ENCODE measurements at regions not wholly inside any gene's neighbourhood (a gene's known extent, or its start where the extent isn't known, plus 50 kb on each side); places are given as distances from the start of the nearest gene placed in this dataset.
A peak's percentile ranks its signal among the peaks of the same experiment; 100 is the strongest.

GRCh38 chr6:40249935-40250334, 315.7 kb upstream of the MOCS1 start:
- Histone ChIP-seq H3K9me3 (ENCODE audit: control insufficient read depth in 2 of 3, low read length in 3 of 3) (no peaks in the 10 kb centered on the region), H3K27me3 (ENCODE audit: control insufficient read depth in 2 of 2, insufficient read depth in 2 of 2, low read length in 2 of 2) (no peaks in the 10 kb centered on the region), H3K36me3 (ENCODE audit: control insufficient read depth in 2 of 3, insufficient read depth in 3 of 3, low read length in 3 of 3) (no peaks in the 10 kb centered on the region), H3K4me3 (ENCODE audit: low read length) (no peak overlapping the region), H3K4me1 (ENCODE audit: control insufficient read depth in 2 of 2, insufficient read depth in 2 of 2, low read length in 2 of 2) (no peaks in the 10 kb centered on the region), H3K27ac (ENCODE audit: low read depth, low read length) (no peak overlapping the region)
- DNase-seq (no peak), ATAC-seq (no peak)
- Mint-ChIP-seq H3K4me3 (no peak overlapping the region), H3K27me3 (peaks cover 6 to 17% (median 15%) of the 10 kb centered on the region in 5 donors), H3K36me3 (no peaks in the 10 kb centered on the region), H3K27ac (no peak overlapping the region), H3K9me3 (peaks cover 0 to 1% (median 0%) of the 10 kb centered on the region in 11 donors), H3K4me1 (no peaks in the 10 kb centered on the region)
- intact Hi-C loops (cut with micrococcal nuclease) = no loop called here
- CTCF ChIA-PET = no interaction called here
- POLR2A ChIA-PET = no interaction called here

DNA sequence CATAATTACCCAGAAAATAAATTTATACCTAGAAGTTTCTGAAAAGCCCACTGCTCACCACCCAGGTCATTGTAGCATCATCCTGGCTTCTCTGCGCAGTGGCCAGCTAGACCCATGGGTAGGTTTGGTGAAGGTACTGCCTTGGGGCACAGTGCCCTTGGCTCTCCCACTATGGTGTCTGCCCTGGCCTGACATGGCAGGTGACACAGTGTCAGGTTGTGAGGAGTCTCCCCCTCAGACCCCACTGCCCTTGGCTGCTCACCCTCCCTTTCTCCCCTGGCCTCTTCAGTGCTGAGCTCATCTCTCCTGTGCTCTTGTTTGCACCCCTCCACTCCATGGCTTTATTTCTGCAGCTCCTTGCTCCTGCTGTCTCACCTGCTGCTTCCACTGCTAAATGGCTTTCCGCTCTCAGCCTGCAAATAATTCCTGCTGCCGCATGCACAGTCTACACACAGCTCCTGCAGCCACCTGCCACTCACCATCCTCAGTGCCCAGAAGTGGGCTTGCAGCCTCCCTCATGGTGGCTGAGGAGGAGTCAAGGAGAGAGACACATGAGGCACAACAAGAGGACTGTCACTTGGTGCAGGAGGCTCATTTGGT, 313.4 kb upstream of the MOCS1 start:
- Histone ChIP-seq H3K9me3 (ENCODE audit: control insufficient read depth in 2 of 3, low read length in 3 of 3) (no peaks in the 10 kb centered on the region), H3K27me3 (ENCODE audit: control insufficient read depth in 2 of 2, insufficient read depth in 2 of 2, low read length in 2 of 2) (no peaks in the 10 kb centered on the region), H3K27ac (ENCODE audit: low read depth, low read length) (no peak overlapping the region), H3K4me1 (ENCODE audit: control insufficient read depth in 2 of 2, insufficient read depth in 2 of 2, low read length in 2 of 2) (no peaks in the 10 kb centered on the region), H3K4me3 (ENCODE audit: low read length) (no peak overlapping the region), H3K36me3 (ENCODE audit: control insufficient read depth in 2 of 3, insufficient read depth in 3 of 3, low read length in 3 of 3) (no peaks in the 10 kb centered on the region)
- Mint-ChIP-seq H3K27me3 (peaks cover 6 to 23% (median 17%) of the 10 kb centered on the region in 5 donors), H3K4me3 (no peak overlapping the region), H3K9me3 (peaks cover 0 to 6% (median 0%) of the 10 kb centered on the region in 11 donors), H3K27ac (no peak overlapping the region), H3K4me1 (no peaks in the 10 kb centered on the region), H3K36me3 (no peaks in the 10 kb centered on the region)
- intact Hi-C loops (cut with micrococcal nuclease) = no loop called here
- ATAC-seq = no peak
- ChIA-PET CTCF (no interaction called here), POLR2A (no interaction called here)
- no peak for DNase-seq

DNA sequence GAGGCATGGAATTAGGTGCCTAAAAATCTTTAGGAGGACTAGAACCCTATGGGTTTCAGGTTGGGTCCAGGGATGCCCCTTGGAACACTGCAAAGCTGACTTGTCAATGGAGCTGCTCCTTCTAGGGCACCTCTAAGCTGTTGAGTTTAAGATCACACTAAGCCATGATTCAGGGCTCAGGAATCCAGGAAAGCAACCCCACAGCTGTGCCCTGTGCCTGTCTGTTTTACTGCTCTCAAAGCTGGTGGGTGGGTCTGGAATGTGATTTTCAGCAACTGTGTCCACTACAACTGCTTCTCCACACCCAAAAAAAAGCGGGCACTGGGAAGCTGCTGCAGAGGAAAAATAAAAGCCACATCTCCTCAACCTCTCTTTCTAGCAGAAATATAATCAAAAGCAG, 310.4 kb upstream of the MOCS1 start:
- no peak overlapping the region for H3K27ac Mint-ChIP-seq
- Histone ChIP-seq H3K4me3 (ENCODE audit: low read length) (no peak overlapping the region), H3K27ac (ENCODE audit: low read depth, low read length) (no peak overlapping the region), H3K4me1 (ENCODE audit: control insufficient read depth in 2 of 2, insufficient read depth in 2 of 2, low read length in 2 of 2) (no peaks in the 10 kb centered on the region), H3K27me3 (ENCODE audit: control insufficient read depth in 2 of 2, insufficient read depth in 2 of 2, low read length in 2 of 2) (no peaks in the 10 kb centered on the region), H3K36me3 (ENCODE audit: control insufficient read depth in 2 of 3, insufficient read depth in 3 of 3, low read length in 3 of 3) (no peaks in the 10 kb centered on the region), H3K9me3 (ENCODE audit: control insufficient read depth in 2 of 3, low read length in 3 of 3) (no peaks in the 10 kb centered on the region)
- ATAC-seq (no peak), DNase-seq (no peak)
- intact Hi-C loops (cut with micrococcal nuclease) = no loop called here
- H3K4me1 Mint-ChIP-seq = no peaks in the 10 kb centered on the region
- POLR2A ChIA-PET = no interaction called here
- no peaks in the 10 kb centered on the region for H3K36me3 Mint-ChIP-seq
- peaks cover 6 to 31% (median 12%) of the 10 kb centered on the region in 5 donors for H3K27me3 Mint-ChIP-seq
- CTCF ChIA-PET = no interaction called here
- H3K9me3 Mint-ChIP-seq = peaks cover 2 to 16% (median 5%) of the 10 kb centered on the region in 11 donors
- H3K4me3 Mint-ChIP-seq = no peak overlapping the region

DNA sequence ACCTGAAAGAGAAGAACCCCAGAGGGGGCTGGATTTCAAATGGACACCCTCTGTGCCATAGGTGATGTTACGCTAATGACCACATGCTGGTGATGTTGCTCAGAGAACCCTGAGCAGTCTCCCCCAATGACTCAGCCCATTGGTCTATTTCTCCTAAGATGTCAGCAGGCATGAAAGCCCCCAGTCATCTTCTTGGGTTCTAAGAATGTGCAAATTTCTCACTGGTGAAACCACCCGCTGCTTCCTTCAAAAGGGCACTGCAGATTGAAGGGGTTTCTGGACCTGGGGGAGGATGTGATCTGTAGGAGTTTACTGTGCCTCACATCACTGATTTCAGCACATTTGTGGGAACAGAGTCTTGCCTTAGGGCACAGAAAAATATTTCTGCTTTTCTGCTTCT, 298.4 kb upstream of the MOCS1 start:
- Histone ChIP-seq H3K36me3 (ENCODE audit: control insufficient read depth in 2 of 3, insufficient read depth in 3 of 3, low read length in 3 of 3) (no peaks in the 10 kb centered on the region), H3K4me1 (ENCODE audit: control insufficient read depth in 2 of 2, insufficient read depth in 2 of 2, low read length in 2 of 2) (no peaks in the 10 kb centered on the region), H3K9me3 (ENCODE audit: control insufficient read depth in 2 of 3, low read length in 3 of 3) (no peaks in the 10 kb centered on the region), H3K4me3 (ENCODE audit: low read length) (no peak overlapping the region), H3K27me3 (ENCODE audit: control insufficient read depth in 2 of 2, insufficient read depth in 2 of 2, low read length in 2 of 2) (no peaks in the 10 kb centered on the region), H3K27ac (ENCODE audit: low read depth, low read length) (no peak overlapping the region)
- peaks cover 1 to 27% (median 15%) of the 10 kb centered on the region in 5 donors for H3K27me3 Mint-ChIP-seq
- ATAC-seq (no peak), DNase-seq (no peak)
- peaks cover 4 to 13% (median 8%) of the 10 kb centered on the region in 11 donors for H3K9me3 Mint-ChIP-seq
- H3K4me3 Mint-ChIP-seq = no peak overlapping the region
- no peaks in the 10 kb centered on the region for H3K4me1 Mint-ChIP-seq
- CTCF ChIA-PET = no interaction called here
- intact Hi-C loops (cut with micrococcal nuclease) = no loop called here
- H3K27ac Mint-ChIP-seq = no peak overlapping the region
- H3K36me3 Mint-ChIP-seq = peaks cover 0 to 5% (median 0%) of the 10 kb centered on the region in 5 donors
- POLR2A ChIA-PET = no interaction called here

GRCh38 chr6:40227735-40228134, 293.5 kb upstream of the MOCS1 start:
- ATAC-seq = no peak
- H3K27ac Mint-ChIP-seq = no peak overlapping the region
- no peaks in the 10 kb centered on the region for H3K4me1 Mint-ChIP-seq
- peaks cover 0 to 20% (median 5%) of the 10 kb centered on the region in 11 donors for H3K9me3 Mint-ChIP-seq
- Histone ChIP-seq H3K9me3 (ENCODE audit: control insufficient read depth in 2 of 3, low read length in 3 of 3) (no peaks in the 10 kb centered on the region), H3K4me3 (ENCODE audit: low read length) (no peak overlapping the region), H3K27ac (ENCODE audit: low read depth, low read length) (no peak overlapping the region), H3K27me3 (ENCODE audit: control insufficient read depth in 2 of 2, insufficient read depth in 2 of 2, low read length in 2 of 2) (no peaks in the 10 kb centered on the region), H3K4me1 (ENCODE audit: control insufficient read depth in 2 of 2, insufficient read depth in 2 of 2, low read length in 2 of 2) (no peaks in the 10 kb centered on the region), H3K36me3 (ENCODE audit: control insufficient read depth in 2 of 3, insufficient read depth in 3 of 3, low read length in 3 of 3) (no peaks in the 10 kb centered on the region)
- no peak overlapping the region for H3K4me3 Mint-ChIP-seq
- peaks cover 2 to 25% (median 17%) of the 10 kb centered on the region in 5 donors for H3K27me3 Mint-ChIP-seq
- no peak for DNase-seq
- H3K36me3 Mint-ChIP-seq = no peaks in the 10 kb centered on the region
- intact Hi-C loops (cut with micrococcal nuclease) = no loop called here
- POLR2A ChIA-PET = no interaction called here
- CTCF ChIA-PET = no interaction called here

GRCh38 chr6:40222354-40222753, 288.1 kb upstream of the MOCS1 start:
- no peak for ATAC-seq
- H3K36me3 ChIP-seq (ENCODE audit: control insufficient read depth in 2 of 3, insufficient read depth in 3 of 3, low read length in 3 of 3) = no peaks in the 10 kb centered on the region
- no peaks in the 10 kb centered on the region for H3K27me3 ChIP-seq (ENCODE audit: control insufficient read depth in 2 of 2, insufficient read depth in 2 of 2, low read length in 2 of 2)
- Mint-ChIP-seq H3K4me3 (no peak overlapping the region), H3K27ac (no peak overlapping the region), H3K27me3 (peaks cover 4 to 25% (median 17%) of the 10 kb centered on the region in 5 donors), H3K9me3 (peaks cover 0 to 20% (median 5%) of the 10 kb centered on the region in 11 donors), H3K4me1 (no peaks in the 10 kb centered on the region), H3K36me3 (no peaks in the 10 kb centered on the region)
- H3K27ac ChIP-seq (ENCODE audit: low read depth, low read length) = no peak overlapping the region
- intact Hi-C loops (cut with micrococcal nuclease) = no loop called here
- POLR2A ChIA-PET = no interaction called here
- H3K4me1 ChIP-seq (ENCODE audit: control insufficient read depth in 2 of 2, insufficient read depth in 2 of 2, low read length in 2 of 2) = no peaks in the 10 kb centered on the region
- DNase-seq = no peak
- CTCF ChIA-PET = no interaction called here
- H3K9me3 ChIP-seq (ENCODE audit: control insufficient read depth in 2 of 3, low read length in 3 of 3) = no peaks in the 10 kb centered on the region
- H3K4me3 ChIP-seq (ENCODE audit: low read length) = no peak overlapping the region

DNA sequence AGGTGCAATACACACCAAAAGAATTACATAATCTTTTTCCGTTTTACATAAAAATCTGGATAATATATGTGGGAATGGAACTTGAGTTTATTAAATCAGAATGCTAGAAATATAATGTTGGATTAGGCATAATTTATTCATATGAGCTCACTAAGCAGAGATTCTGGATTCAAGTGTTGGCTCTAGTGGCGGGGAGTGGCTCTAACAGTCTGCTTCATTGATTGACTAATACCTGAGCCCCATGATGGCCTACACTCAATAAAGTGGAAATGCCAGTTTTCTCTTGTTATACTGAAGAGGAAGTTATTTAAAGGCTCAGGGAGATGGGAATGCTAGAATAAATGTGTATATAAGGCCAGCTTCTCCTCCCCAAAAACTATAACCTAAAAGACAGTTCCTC, 285.5 kb upstream of the MOCS1 start:
- Mint-ChIP-seq H3K4me3 (no peak overlapping the region), H3K27me3 (peaks cover 4 to 17% (median 13%) of the 10 kb centered on the region in 5 donors), H3K36me3 (no peaks in the 10 kb centered on the region), H3K4me1 (no peaks in the 10 kb centered on the region), H3K27ac (peak overlapping the region in 1 of 9 donors; percentile 39), H3K9me3 (peaks cover 0 to 13% (median 2%) of the 10 kb centered on the region in 11 donors)
- Histone ChIP-seq H3K27me3 (ENCODE audit: control insufficient read depth in 2 of 2, insufficient read depth in 2 of 2, low read length in 2 of 2) (no peaks in the 10 kb centered on the region), H3K4me1 (ENCODE audit: control insufficient read depth in 2 of 2, insufficient read depth in 2 of 2, low read length in 2 of 2) (no peaks in the 10 kb centered on the region), H3K9me3 (ENCODE audit: control insufficient read depth in 2 of 3, low read length in 3 of 3) (no peaks in the 10 kb centered on the region), H3K36me3 (ENCODE audit: control insufficient read depth in 2 of 3, insufficient read depth in 3 of 3, low read length in 3 of 3) (no peaks in the 10 kb centered on the region), H3K4me3 (ENCODE audit: low read length) (no peak overlapping the region), H3K27ac (ENCODE audit: low read depth, low read length) (no peak overlapping the region)
- no peak for DNase-seq
- intact Hi-C loops (cut with micrococcal nuclease) = no loop called here
- ATAC-seq = no peak
- ChIA-PET POLR2A (no interaction called here), CTCF (no interaction called here)
